ENCODE measurements at regions not wholly inside any gene's neighbourhood (a gene's known extent, or its start where the extent isn't known, plus 50 kb on each side); places are given as distances from the start of the nearest gene placed in this dataset.

GRCh38 chr3:104987859-104988258 is 378.9 kb upstream of the ALCAM start:
- H3K4me1 Mint-ChIP-seq: no peaks in the 10 kb centered on the region
- CTCF ChIA-PET: no interaction called here
- no peaks in the 10 kb centered on the region for H3K27me3 Mint-ChIP-seq

GRCh38 chr3:104988496-104988895 is 378.2 kb upstream of the ALCAM start:
- H3K27me3 Mint-ChIP-seq: no peaks in the 10 kb centered on the region
- H3K4me1 Mint-ChIP-seq: no peaks in the 10 kb centered on the region
- no peaks in the 10 kb centered on the region for H3K36me3 Mint-ChIP-seq
- no peak for DNase-seq
- H3K9me3 Mint-ChIP-seq: no peaks in the 10 kb centered on the region
- no peak overlapping the region for H3K27ac Mint-ChIP-seq
- CTCF ChIA-PET: no interaction called here
- no peak overlapping the region for H3K4me3 Mint-ChIP-seq

More at GRCh38 chr3:104987859-104988258, 378.9 kb upstream of the ALCAM start:
- H3K4me3 Mint-ChIP-seq: no peak overlapping the region
- DNase-seq: no peak
- no peak overlapping the region for H3K27ac Mint-ChIP-seq
- no peaks in the 10 kb centered on the region for H3K9me3 Mint-ChIP-seq
- no peaks in the 10 kb centered on the region for H3K36me3 Mint-ChIP-seq

GRCh38 chr3:104989878-104990277 is 376.8 kb upstream of the ALCAM start:
- no peaks in the 10 kb centered on the region for H3K36me3 Mint-ChIP-seq
- H3K9me3 Mint-ChIP-seq: no peaks in the 10 kb centered on the region
- DNase-seq: no peak
- CTCF ChIA-PET: no interaction called here
- H3K27ac Mint-ChIP-seq: no peak overlapping the region
- H3K4me1 Mint-ChIP-seq: no peaks in the 10 kb centered on the region
- no peaks in the 10 kb centered on the region for H3K27me3 Mint-ChIP-seq
- no peak overlapping the region for H3K4me3 Mint-ChIP-seq

- Mint-ChIP-seq H3K4me1 (no peaks in the 10 kb centered on the region), H3K9me3 (no peaks in the 10 kb centered on the region), H3K4me3 (no peak overlapping the region), H3K27ac (no peak overlapping the region), H3K27me3 (no peaks in the 10 kb centered on the region), H3K36me3 (no peaks in the 10 kb centered on the region)
- DNase-seq: no peak
- CTCF ChIA-PET: no interaction called here
Observed at GRCh38 chr3:104990758-104991157, 376.0 kb upstream of the ALCAM start.

- CTCF ChIA-PET: no interaction called here
- H3K36me3 Mint-ChIP-seq: no peaks in the 10 kb centered on the region
- DNase-seq: no peak
- no peak overlapping the region for H3K27ac Mint-ChIP-seq
- H3K27me3 Mint-ChIP-seq: no peaks in the 10 kb centered on the region
- H3K4me3 Mint-ChIP-seq: no peak overlapping the region
- no peaks in the 10 kb centered on the region for H3K4me1 Mint-ChIP-seq
- H3K9me3 Mint-ChIP-seq: no peaks in the 10 kb centered on the region
Observed at GRCh38 chr3:104992676-104993075, 374.0 kb upstream of the ALCAM start.

GRCh38 chr3:105006164-105006563 is 360.5 kb upstream of the ALCAM start:
- H3K27ac Mint-ChIP-seq: no peak overlapping the region
- no peak for DNase-seq
- H3K4me3 Mint-ChIP-seq: no peak overlapping the region
- H3K4me1 Mint-ChIP-seq: no peaks in the 10 kb centered on the region
- H3K27me3 Mint-ChIP-seq: no peaks in the 10 kb centered on the region
- CTCF ChIA-PET: no interaction called here
- H3K9me3 Mint-ChIP-seq: no peaks in the 10 kb centered on the region
- no peaks in the 10 kb centered on the region for H3K36me3 Mint-ChIP-seq

- H3K4me1 Mint-ChIP-seq: no peaks in the 10 kb centered on the region
- CTCF ChIA-PET: no interaction called here
- H3K9me3 Mint-ChIP-seq: no peaks in the 10 kb centered on the region
Observed at GRCh38 chr3:105013657-105014056, 353.1 kb upstream of the ALCAM start.

GRCh38 chr3:105014631-105015030 is 352.1 kb upstream of the ALCAM start:
- Mint-ChIP-seq H3K27me3 (no peaks in the 10 kb centered on the region), H3K36me3 (no peaks in the 10 kb centered on the region), H3K27ac (no peak overlapping the region), H3K4me3 (no peak overlapping the region), H3K9me3 (no peaks in the 10 kb centered on the region), H3K4me1 (no peaks in the 10 kb centered on the region)
- CTCF ChIA-PET: no interaction called here
- no peak for DNase-seq

More at GRCh38 chr3:105013657-105014056, 353.1 kb upstream of the ALCAM start:
- Mint-ChIP-seq H3K4me3 (no peak overlapping the region), H3K27me3 (no peaks in the 10 kb centered on the region), H3K27ac (no peak overlapping the region), H3K36me3 (no peaks in the 10 kb centered on the region)
- DNase-seq: no peak

- CTCF ChIA-PET: no interaction called here
- H3K4me1 Mint-ChIP-seq: no peaks in the 10 kb centered on the region
- no peaks in the 10 kb centered on the region for H3K36me3 Mint-ChIP-seq
- no peak for DNase-seq
- no peaks in the 10 kb centered on the region for H3K9me3 Mint-ChIP-seq
- H3K27ac Mint-ChIP-seq: no peak overlapping the region
- no peak overlapping the region for H3K4me3 Mint-ChIP-seq
- no peaks in the 10 kb centered on the region for H3K27me3 Mint-ChIP-seq
Observed at GRCh38 chr3:105022813-105023212, 343.9 kb upstream of the ALCAM start.

GRCh38 chr3:105030211-105030610 is 336.5 kb upstream of the ALCAM start:
- CTCF ChIA-PET: no interaction called here
- no peak overlapping the region for H3K27ac Mint-ChIP-seq
- H3K4me1 Mint-ChIP-seq: no peaks in the 10 kb centered on the region
- no peaks in the 10 kb centered on the region for H3K27me3 Mint-ChIP-seq
- H3K36me3 Mint-ChIP-seq: no peaks in the 10 kb centered on the region
- DNase-seq: no peak
- H3K9me3 Mint-ChIP-seq: no peaks in the 10 kb centered on the region
- no peak overlapping the region for H3K4me3 Mint-ChIP-seq

GRCh38 chr3:105032541-105032940 is 334.2 kb upstream of the ALCAM start:
- no peaks in the 10 kb centered on the region for H3K4me1 Mint-ChIP-seq
- H3K9me3 Mint-ChIP-seq: no peaks in the 10 kb centered on the region
- no peak overlapping the region for H3K27ac Mint-ChIP-seq
- H3K27me3 Mint-ChIP-seq: no peaks in the 10 kb centered on the region
- DNase-seq: no peak
- H3K4me3 Mint-ChIP-seq: no peak overlapping the region
- H3K36me3 Mint-ChIP-seq: no peaks in the 10 kb centered on the region
- CTCF ChIA-PET: no interaction called here

GRCh38 chr3:105033081-105033480 is 333.6 kb upstream of the ALCAM start:
- H3K9me3 Mint-ChIP-seq: no peaks in the 10 kb centered on the region
- no peak overlapping the region for H3K4me3 Mint-ChIP-seq
- CTCF ChIA-PET: no interaction called here
- no peak overlapping the region for H3K27ac Mint-ChIP-seq
- H3K4me1 Mint-ChIP-seq: no peaks in the 10 kb centered on the region
- H3K27me3 Mint-ChIP-seq: no peaks in the 10 kb centered on the region
- DNase-seq: no peak
- no peaks in the 10 kb centered on the region for H3K36me3 Mint-ChIP-seq

- DNase-seq: no peak
- H3K4me1 Mint-ChIP-seq: no peaks in the 10 kb centered on the region
- H3K27me3 Mint-ChIP-seq: no peaks in the 10 kb centered on the region
- H3K27ac Mint-ChIP-seq: no peak overlapping the region
- no peaks in the 10 kb centered on the region for H3K9me3 Mint-ChIP-seq
- no peak overlapping the region for H3K4me3 Mint-ChIP-seq
- no peaks in the 10 kb centered on the region for H3K36me3 Mint-ChIP-seq
- CTCF ChIA-PET: no interaction called here
Observed at GRCh38 chr3:105039004-105039403, 327.7 kb upstream of the ALCAM start.

GRCh38 chr3:105040026-105040622 is 326.6 kb upstream of the ALCAM start:
- no peak overlapping the region for H3K27ac Mint-ChIP-seq
- no peaks in the 10 kb centered on the region for H3K4me1 Mint-ChIP-seq
- H3K4me3 Mint-ChIP-seq: no peak overlapping the region
- H3K9me3 Mint-ChIP-seq: no peaks in the 10 kb centered on the region
- CTCF ChIA-PET: no interaction called here
- no peaks in the 10 kb centered on the region for H3K27me3 Mint-ChIP-seq
- DNase-seq: no peak
- H3K36me3 Mint-ChIP-seq: no peaks in the 10 kb centered on the region

GRCh38 chr3:105042586-105042985 is 324.1 kb upstream of the ALCAM start:
- no peak overlapping the region for H3K4me3 Mint-ChIP-seq
- no peaks in the 10 kb centered on the region for H3K36me3 Mint-ChIP-seq
- no peak for DNase-seq
- H3K27me3 Mint-ChIP-seq: no peaks in the 10 kb centered on the region
- no peak overlapping the region for H3K27ac Mint-ChIP-seq
- no peaks in the 10 kb centered on the region for H3K4me1 Mint-ChIP-seq
- CTCF ChIA-PET: no interaction called here
- no peaks in the 10 kb centered on the region for H3K9me3 Mint-ChIP-seq

- Mint-ChIP-seq H3K4me1 (no peaks in the 10 kb centered on the region), H3K27me3 (no peaks in the 10 kb centered on the region), H3K9me3 (no peaks in the 10 kb centered on the region), H3K4me3 (no peak overlapping the region), H3K27ac (no peak overlapping the region), H3K36me3 (no peaks in the 10 kb centered on the region)
- DNase-seq: no peak
- CTCF ChIA-PET: no interaction called here
Observed at GRCh38 chr3:105051111-105051510, 315.6 kb upstream of the ALCAM start.

Measured in activated naive CD4-positive, alpha-beta T cell treated with anti-CD3 and anti-CD28 coated beads, Interleukin-2, amount 10 ng/mL, durations not matched to agents 7 days and 5 days (primary cell).